GF-D8 (cell line): ENCODE measurements at regions not wholly inside any gene's neighbourhood (a gene's known extent, or its start where the extent isn't known, plus 50 kb on each side); places are given as distances from the start of the nearest gene placed in this dataset.
"Not testable (repeated sequence)": the region's sequence is repeated elsewhere in the genome, so short reads cannot be mapped to it uniquely, and the experiment has no call there.

Experiments
- DNase-seq: peaks from one replicate; lab custom pipeline; 2025; lab: John Stamatoyannopoulos, UW

DNA sequence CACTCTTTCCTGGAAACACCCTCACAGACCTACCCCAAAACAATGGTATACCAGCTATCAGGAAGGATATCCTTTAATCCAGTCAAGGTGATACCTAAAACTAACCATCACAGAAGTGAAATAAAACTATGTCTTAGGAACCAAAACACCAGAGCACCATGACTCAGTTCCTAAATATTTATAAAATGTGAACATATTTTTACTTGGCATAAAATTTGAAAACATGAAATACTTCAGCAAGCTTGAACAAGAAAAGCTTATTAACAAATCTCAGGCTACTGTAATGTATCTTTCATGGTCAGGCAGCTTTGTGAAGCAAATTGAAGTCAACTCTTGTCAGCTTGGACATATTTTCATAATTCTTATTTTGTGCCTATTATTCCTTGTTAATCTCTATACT lies 440.8 kb upstream of the CDH20 start:
- no peak for DNase-seq

DNA sequence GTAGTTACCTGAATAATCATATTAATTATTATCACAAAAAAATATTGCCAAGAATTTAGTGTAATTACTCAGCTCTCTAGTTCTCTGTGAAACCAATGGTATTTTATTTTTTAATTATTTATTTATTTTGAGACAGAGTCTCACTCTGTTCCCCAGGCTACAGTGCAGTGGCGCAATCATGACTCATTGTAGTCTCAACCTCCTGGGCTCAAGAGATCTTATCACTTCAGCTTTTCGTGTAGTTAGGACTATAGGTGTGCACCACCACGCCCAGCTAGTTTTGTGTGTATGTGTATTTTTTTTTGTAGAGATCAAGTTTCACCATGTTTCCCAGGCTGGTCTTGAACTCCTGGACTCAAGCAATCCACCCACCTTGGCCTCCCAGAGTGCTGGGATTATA lies 440.4 kb upstream of the CDH20 start:
- no peak for DNase-seq

DNA sequence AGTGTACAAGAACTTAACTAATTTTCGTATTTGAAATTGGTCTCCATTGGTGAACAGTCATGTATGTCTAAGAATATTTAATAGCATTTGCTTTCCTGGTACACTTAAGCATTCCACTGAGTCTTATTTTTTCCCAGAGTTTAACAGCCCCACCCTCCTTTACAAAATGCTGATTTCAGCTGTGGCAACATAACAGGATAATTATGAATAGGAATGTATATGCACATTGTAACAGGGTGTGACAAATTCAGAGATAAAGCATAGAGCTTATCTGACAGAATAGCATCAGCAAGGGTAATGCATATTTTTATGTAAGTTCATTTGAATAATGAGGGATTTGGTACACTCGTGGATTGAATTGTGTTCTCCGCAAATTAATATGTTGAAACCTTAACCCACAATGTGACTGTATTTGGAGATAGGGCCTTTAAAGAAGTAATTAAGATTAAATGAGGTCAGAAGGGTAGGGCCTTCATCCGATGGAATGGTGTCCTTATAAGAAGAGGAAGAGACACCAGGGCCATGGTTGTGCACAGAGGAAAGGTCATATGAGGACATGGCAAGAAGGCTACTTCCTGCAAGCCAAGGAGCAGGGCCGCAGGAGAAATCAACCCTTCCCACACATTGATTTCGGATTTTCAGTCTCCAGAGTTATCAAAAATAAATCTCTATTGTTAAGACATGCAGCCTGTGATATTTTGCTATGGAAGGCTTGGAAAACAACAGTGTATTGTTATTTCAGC lies 439.7 kb upstream of the CDH20 start:
- no peak for DNase-seq

GRCh38 chr18:60894254-60894945 lies 438.8 kb upstream of the CDH20 start:
- DNase-seq, result no peak

GRCh38 chr18:60895181-60895580 lies 438.0 kb upstream of the CDH20 start:
- no peak for DNase-seq

GRCh38 chr18:60898111-60898510 lies 435.1 kb upstream of the CDH20 start:
- DNase-seq, result no peak

DNA sequence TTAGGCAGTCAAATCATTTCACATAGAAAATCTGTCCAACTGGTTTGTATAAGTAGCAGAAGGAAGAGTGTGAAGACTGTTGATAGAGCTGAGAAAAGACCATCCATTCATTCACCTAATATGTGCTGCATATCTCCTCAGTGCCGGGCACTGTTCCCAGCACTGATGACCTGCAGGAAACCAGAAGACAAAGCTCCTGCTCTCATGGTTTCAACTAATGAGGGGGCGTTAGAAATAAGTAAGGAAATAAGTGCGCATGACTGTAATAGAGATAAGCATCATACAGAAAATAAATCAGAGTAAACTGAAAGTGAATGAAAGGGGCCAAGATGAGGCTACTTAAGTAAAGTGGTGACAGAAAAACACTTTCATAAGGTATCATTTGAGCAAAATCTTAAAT lies 427.5 kb upstream of the CDH20 start:
- DNase-seq, result no peak

GRCh38 chr18:60910534-60910933 lies 422.7 kb upstream of the CDH20 start:
- no peak for DNase-seq

DNA sequence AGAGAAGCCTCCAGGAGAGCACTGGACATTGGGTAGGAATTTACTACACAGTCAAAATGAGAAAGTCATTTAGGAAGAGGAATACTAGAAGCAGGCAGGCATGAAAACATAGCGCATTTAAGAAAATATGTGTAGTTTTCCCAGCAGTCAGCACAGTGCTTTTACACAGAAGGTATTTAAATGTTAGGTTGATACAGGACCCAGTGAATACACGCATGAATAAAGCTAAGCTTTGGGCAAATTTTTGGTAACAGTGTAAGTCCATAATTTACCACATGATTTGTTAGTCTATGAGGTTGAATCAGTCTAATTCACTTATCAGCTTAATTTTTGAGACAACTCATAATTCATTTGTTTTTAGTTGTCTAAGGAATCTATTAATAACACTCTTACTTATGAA lies 421.7 kb upstream of the CDH20 start:
- DNase-seq, result no peak

GRCh38 chr18:60915160-60915559 lies 418.1 kb upstream of the CDH20 start:
- DNase-seq, result no peak

GRCh38 chr18:60918862-60919261 lies 414.4 kb upstream of the CDH20 start:
- not testable (repeated sequence) for DNase-seq

DNA sequence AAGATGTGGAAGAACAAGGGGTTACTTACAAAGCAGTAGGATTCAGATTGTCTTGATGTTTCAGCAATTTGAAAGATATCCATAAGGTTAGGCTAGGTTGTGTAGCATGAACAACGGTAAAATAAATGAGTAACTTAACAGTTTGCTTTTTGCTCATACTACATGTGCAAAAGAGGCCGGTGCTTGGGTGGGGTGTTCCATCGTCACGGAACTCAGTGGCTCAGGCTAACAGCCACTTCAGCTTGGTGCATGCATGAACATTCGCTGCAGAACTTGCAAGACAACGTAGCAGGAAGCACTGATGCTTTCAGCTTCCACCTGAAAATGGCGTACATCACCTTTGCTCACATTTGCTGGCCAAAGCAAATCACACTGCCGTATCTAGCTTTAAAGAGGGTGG lies 407.3 kb upstream of the CDH20 start:
- DNase-seq, result no peak

- DNase-seq, result no peak
Observed at GRCh38 chr18:60929966-60930365, 403.3 kb upstream of the CDH20 start.

DNA sequence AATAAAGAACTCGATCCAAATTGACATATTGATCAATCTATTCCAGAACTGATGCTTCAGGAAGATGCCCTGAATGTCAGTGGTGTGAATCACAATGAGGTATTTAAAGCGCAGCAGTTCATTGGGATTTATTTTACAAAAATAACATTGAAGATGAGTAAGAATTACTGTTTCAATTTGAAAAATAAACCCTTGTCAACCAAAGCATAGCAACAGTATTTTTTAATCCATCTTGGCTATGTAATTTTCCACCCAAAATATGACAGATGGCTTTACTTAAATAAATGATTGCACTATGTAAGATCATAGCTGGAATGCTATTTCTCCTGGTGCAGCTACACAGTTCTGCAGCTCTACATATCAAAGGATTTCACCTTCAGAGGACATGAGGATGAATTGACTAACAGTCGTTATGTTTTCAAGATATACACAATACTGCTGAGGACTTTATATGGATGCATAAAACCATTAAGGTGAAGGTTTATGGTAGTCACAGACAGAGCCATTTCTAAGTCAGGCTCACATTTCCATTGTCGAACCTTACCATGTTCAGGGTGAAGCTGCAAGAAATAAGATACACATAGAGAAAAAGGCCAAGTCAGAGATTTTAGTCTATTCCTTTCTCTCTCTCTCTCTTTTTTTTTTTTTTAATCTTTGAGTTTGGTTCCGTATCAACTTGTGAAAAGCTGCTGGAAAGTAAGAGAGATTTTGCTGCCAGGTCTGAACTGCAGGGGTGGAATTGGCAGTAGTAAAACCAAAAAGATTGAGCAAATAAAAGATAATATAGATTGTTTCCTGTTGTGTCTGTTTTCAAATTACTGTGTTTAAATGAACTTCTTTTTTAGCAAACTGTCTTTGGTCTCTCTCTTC lies 398.0 kb upstream of the CDH20 start:
- no peak for DNase-seq

GRCh38 chr18:60936101-60936500 lies 397.1 kb upstream of the CDH20 start:
- no peak for DNase-seq

- no peak for DNase-seq
Observed at GRCh38 chr18:60943297-60943696, 389.9 kb upstream of the CDH20 start.

GRCh38 chr18:60950634-60951033 lies 382.6 kb upstream of the CDH20 start:
- no peak for DNase-seq

GRCh38 chr18:60951091-60951490 lies 382.1 kb upstream of the CDH20 start:
- no peak for DNase-seq

- no peak for DNase-seq
Observed at GRCh38 chr18:60962625-60963024, 370.6 kb upstream of the CDH20 start.

GRCh38 chr18:60965856-60966255 lies 367.4 kb upstream of the CDH20 start:
- no peak for DNase-seq

- no peak for DNase-seq
Observed at GRCh38 chr18:60966876-60967275, 366.4 kb upstream of the CDH20 start.

GRCh38 chr18:60975420-60975819 lies 357.8 kb upstream of the CDH20 start:
- no peak for DNase-seq

- DNase-seq, result no peak
Observed at GRCh38 chr18:60976976-60977375, 356.3 kb upstream of the CDH20 start.
